ENCODE measurements at regions not wholly inside any gene's neighbourhood (a gene's known extent, or its start where the extent isn't known, plus 50 kb on each side); places are given as distances from the start of the nearest gene placed in this dataset.

DNA sequence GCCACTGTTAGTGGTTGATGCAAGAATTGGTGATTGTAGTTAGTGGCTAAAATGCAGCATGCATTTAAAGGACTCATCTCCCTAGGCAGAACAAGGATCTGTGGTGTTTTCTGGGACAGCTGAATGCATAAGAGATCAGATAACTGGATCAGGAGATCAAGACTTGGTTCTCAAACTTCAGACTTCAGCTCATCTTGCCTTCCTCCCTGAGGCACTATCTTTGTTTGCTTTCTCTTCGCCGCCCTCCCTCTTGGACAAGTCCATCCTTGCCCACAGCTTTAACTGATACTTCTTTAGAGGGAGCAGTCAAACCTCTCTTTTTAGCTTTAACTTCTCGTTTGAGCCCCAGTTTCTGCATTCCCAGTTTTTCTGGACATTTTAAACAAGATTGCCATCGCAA, 195.4 kb upstream of the TPRG1 start:
- TF ChIP-seq, protein P1, sequence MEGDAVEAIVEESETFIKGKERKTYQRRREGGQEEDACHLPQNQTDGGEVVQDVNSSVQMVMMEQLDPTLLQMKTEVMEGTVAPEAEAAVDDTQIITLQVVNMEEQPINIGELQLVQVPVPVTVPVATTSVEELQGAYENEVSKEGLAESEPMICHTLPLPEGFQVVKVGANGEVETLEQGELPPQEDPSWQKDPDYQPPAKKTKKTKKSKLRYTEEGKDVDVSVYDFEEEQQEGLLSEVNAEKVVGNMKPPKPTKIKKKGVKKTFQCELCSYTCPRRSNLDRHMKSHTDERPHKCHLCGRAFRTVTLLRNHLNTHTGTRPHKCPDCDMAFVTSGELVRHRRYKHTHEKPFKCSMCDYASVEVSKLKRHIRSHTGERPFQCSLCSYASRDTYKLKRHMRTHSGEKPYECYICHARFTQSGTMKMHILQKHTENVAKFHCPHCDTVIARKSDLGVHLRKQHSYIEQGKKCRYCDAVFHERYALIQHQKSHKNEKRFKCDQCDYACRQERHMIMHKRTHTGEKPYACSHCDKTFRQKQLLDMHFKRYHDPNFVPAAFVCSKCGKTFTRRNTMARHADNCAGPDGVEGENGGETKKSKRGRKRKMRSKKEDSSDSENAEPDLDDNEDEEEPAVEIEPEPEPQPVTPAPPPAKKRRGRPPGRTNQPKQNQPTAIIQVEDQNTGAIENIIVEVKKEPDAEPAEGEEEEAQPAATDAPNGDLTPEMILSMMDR (IDR thresholded peaks at IDR 0.05; ENCODE audit: insufficient read depth, low read length, poor library complexity, severe bottlenecking), result no peak
- no peak for TF ChIP-seq EZH2phosphoT487 (conservative IDR thresholded peaks at IDR 0.05; ENCODE audit: low read length)
